SU-DHL-6 (cell line): ENCODE measurements at regions not wholly inside any gene's neighbourhood (a gene's known extent, or its start where the extent isn't known, plus 50 kb on each side); places are given as distances from the start of the nearest gene placed in this dataset.

ENCODE experiments used
- H2AFZ ChIP-seq: fragments of 200-600 bp; sonication (generic); 2 replicates; pipeline ENCODE4 v1.6.1; 2014; ENCODE audit warnings: low read depth, mild to moderate bottlenecking, moderate library complexity, mixed read lengths, antibody characterized with exemption, low read length; ENCODE audit not compliant: severe bottlenecking
- H3F3A ChIP-seq: fragments of 200-600 bp; shearing (Covaris generic); 2 replicates; pipeline ENCODE4 v1.6.0; 2016; ENCODE audit warnings: antibody characterized with exemption, mild to moderate bottlenecking; ENCODE audit not compliant: insufficient read depth
- H3K27ac ChIP-seq: fragments of 200-600 bp; sonication (generic); 2 replicates; pipeline ENCODE4 v1.5.1; 2016; ENCODE audit warnings: low read depth, mild to moderate bottlenecking, low read length, moderate library complexity, mixed read lengths
- H3K27me3 ChIP-seq: fragments of 200-600 bp; sonication (generic), shearing (Covaris generic); 2 replicates; pipeline ENCODE4 v1.6.0; 2014; ENCODE audit warnings: mild to moderate bottlenecking, low read length
- H3K36me3 ChIP-seq: fragments of 200-600 bp; sonication (generic); 2 replicates; pipeline ENCODE4 v1.6.1; 2014; ENCODE audit warnings: mild to moderate bottlenecking, low read length, mixed read lengths
- H3K4me2 ChIP-seq: fragments of 300-600, 200-600 bp; shearing (Covaris generic), sonication (generic); 2 replicates; pipeline ENCODE4 v1.6.0; 2014; ENCODE audit warnings: low read length, low read depth, mild to moderate bottlenecking; ENCODE audit not compliant: poor library complexity, severe bottlenecking
- H3K4me3 ChIP-seq: fragments of 200-600 bp; sonication (generic); 2 replicates; pipeline ENCODE4 v1.5.1; 2014; ENCODE audit warnings: antibody characterized with exemption, low read length, mild to moderate bottlenecking, mixed read lengths; ENCODE audit not compliant: insufficient read depth, poor library complexity, severe bottlenecking
- H3K79me2 ChIP-seq: fragments of 200-600 bp; sonication (generic); 2 replicates; pipeline ENCODE4 v1.6.1; 2014; ENCODE audit warnings: mild to moderate bottlenecking, low read length, moderate library complexity; ENCODE audit not compliant: insufficient read depth
- H3K9ac ChIP-seq: fragments of 200-600 bp; sonication (generic); 2 replicates; pipeline ENCODE4 v1.7.0; 2014; ENCODE audit warnings: mild to moderate bottlenecking, low read length
- H3K9me2 ChIP-seq: fragments of 200-600 bp; sonication (generic); replicated peaks from 2 replicates; pipeline ENCODE4 v1.6.1; 2014; ENCODE audit warnings: low read length; ENCODE audit not compliant: insufficient read depth
- H3K9me3 ChIP-seq: fragments of 200-600 bp; sonication (generic); 2 replicates; pipeline ENCODE4 v1.6.1; 2014; ENCODE audit warnings: low read length, mixed read lengths; ENCODE audit not compliant: insufficient read depth
- H4K20me1 ChIP-seq: fragments of 200-600 bp; sonication (generic); 2 replicates; pipeline ENCODE4 v1.6.1; 2014; ENCODE audit warnings: low read depth, mild to moderate bottlenecking, antibody characterized with exemption, low read length, moderate library complexity, mixed read lengths
- EZH2phosphoT487 ChIP-seq: fragments of 200-600 bp; sonication (generic), shearing (Covaris generic); conservative IDR thresholded peaks from 2 replicates; pipeline ENCODE4 v1.6.1; 2018; ENCODE audit warnings: mild to moderate bottlenecking, antibody characterized with exemption, low read length, moderate library complexity, mixed read lengths
- TF ChIP-seq, protein P1 (sequence below): fragments of 200-600 bp; sonication (generic); IDR thresholded peaks from one replicate; pipeline ENCODE4 v1.5.1; 2017; ENCODE audit warnings: antibody characterized with exemption, mild to moderate bottlenecking, low read length, moderate library complexity; ENCODE audit not compliant: insufficient read depth, poor library complexity, severe bottlenecking

GRCh38 chr7:106376026-106376799 is 91.4 kb upstream of the NAMPT start:
- Histone ChIP-seq H3K4me2 (no peak overlapping the region), H3K27ac (no peak overlapping the region), H3K9me2 (no peaks in the 10 kb centered on the region), H2AFZ (no peak overlapping the region), H3K79me2 (no peaks in the 10 kb centered on the region), H3K9me3 (no peaks in the 10 kb centered on the region), H3K36me3 (no peaks in the 10 kb centered on the region), H3K4me3 (no peak overlapping the region), H3F3A (no peaks in the 10 kb centered on the region), H3K9ac (no peak overlapping the region), H3K27me3 (no peaks in the 10 kb centered on the region), H4K20me1 (no peaks in the 10 kb centered on the region)
- TF ChIP-seq, protein P1, sequence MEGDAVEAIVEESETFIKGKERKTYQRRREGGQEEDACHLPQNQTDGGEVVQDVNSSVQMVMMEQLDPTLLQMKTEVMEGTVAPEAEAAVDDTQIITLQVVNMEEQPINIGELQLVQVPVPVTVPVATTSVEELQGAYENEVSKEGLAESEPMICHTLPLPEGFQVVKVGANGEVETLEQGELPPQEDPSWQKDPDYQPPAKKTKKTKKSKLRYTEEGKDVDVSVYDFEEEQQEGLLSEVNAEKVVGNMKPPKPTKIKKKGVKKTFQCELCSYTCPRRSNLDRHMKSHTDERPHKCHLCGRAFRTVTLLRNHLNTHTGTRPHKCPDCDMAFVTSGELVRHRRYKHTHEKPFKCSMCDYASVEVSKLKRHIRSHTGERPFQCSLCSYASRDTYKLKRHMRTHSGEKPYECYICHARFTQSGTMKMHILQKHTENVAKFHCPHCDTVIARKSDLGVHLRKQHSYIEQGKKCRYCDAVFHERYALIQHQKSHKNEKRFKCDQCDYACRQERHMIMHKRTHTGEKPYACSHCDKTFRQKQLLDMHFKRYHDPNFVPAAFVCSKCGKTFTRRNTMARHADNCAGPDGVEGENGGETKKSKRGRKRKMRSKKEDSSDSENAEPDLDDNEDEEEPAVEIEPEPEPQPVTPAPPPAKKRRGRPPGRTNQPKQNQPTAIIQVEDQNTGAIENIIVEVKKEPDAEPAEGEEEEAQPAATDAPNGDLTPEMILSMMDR = no peak
- no peak for TF ChIP-seq EZH2phosphoT487

DNA sequence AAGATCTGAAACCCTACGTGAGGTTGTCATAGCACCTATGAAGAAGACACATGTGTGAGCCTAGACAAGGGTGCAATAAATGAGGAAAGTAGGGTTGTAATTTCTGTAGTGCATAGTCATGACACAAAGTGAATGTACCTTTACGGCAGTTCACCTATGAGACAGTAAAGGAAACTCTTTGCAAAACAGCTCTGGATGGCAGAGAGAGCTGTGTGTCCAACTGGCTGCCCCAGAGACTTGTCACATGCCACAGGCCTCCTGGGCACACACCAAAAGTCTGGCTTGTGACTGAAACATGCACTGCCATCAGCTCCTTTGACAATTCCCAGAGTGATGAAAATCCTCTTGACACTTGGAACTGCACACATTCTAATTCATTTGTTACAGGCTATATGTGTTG is 90.7 kb upstream of the NAMPT start:
- no peak overlapping the region for H2AFZ ChIP-seq

GRCh38 chr7:106374437-106374836 is 89.7 kb upstream of the NAMPT start:
- Histone ChIP-seq H3K27me3 (no peaks in the 10 kb centered on the region), H3K9me2 (no peaks in the 10 kb centered on the region), H2AFZ (no peak overlapping the region), H3K9me3 (no peaks in the 10 kb centered on the region), H4K20me1 (no peaks in the 10 kb centered on the region), H3K79me2 (no peaks in the 10 kb centered on the region), H3K36me3 (no peaks in the 10 kb centered on the region), H3K27ac (no peak overlapping the region), H3F3A (no peaks in the 10 kb centered on the region), H3K4me3 (no peak overlapping the region), H3K9ac (no peak overlapping the region), H3K4me2 (no peak overlapping the region)
- no peak for TF ChIP-seq EZH2phosphoT487
- TF ChIP-seq, protein P1 = no peak

More for the DNA sequence above, 90.7 kb upstream of the NAMPT start:
- Histone ChIP-seq H3K9me3 (no peaks in the 10 kb centered on the region), H3K9me2 (no peaks in the 10 kb centered on the region), H3F3A (no peaks in the 10 kb centered on the region), H3K4me2 (no peak overlapping the region), H3K27ac (no peak overlapping the region), H3K27me3 (no peaks in the 10 kb centered on the region), H3K79me2 (no peaks in the 10 kb centered on the region), H3K36me3 (no peaks in the 10 kb centered on the region), H3K9ac (no peak overlapping the region), H3K4me3 (no peak overlapping the region), H4K20me1 (no peaks in the 10 kb centered on the region)
- no peak for TF ChIP-seq EZH2phosphoT487

- TF ChIP-seq, protein P1 = no peak
- TF ChIP-seq EZH2phosphoT487 = no peak
- H3K9me2 ChIP-seq = no peaks in the 10 kb centered on the region
- H3K4me3 ChIP-seq = no peak overlapping the region
- H2AFZ ChIP-seq = no peak overlapping the region
- H3F3A ChIP-seq = no peaks in the 10 kb centered on the region
- no peak overlapping the region for H3K4me2 ChIP-seq
- H3K27me3 ChIP-seq = no peaks in the 10 kb centered on the region
- H4K20me1 ChIP-seq = no peaks in the 10 kb centered on the region
- no peaks in the 10 kb centered on the region for H3K79me2 ChIP-seq
- no peaks in the 10 kb centered on the region for H3K9me3 ChIP-seq
- H3K36me3 ChIP-seq = no peaks in the 10 kb centered on the region
- no peak overlapping the region for H3K27ac ChIP-seq
- H3K9ac ChIP-seq = no peak overlapping the region
These were observed 88.0 kb upstream of the NAMPT start for GRCh38 chr7:106372595-106373318.
